Spleen (tissue), 11 donors: ENCODE measurements at regions not wholly inside any gene's neighbourhood (a gene's known extent, or its start where the extent isn't known, plus 50 kb on each side); places are given as distances from the start of the nearest gene placed in this dataset.

Experiments
- DNase-seq: peaks from one replicate; pipeline ENCODE4 v3.0.0-alpha.2; 2020
- H3K27ac ChIP-seq, 8 donors: fragments of 200-600 bp; sonication (generic) in 7 of 8; 1 replicate in 4 of 8; 2 replicates in 4 of 8; pipeline versions ENCODE4 v1.5.0 to v1.8.0; 2016 to 2021; ENCODE audit warnings: inconsistent platforms in 4 of 8, mild to moderate bottlenecking in 4 of 8, moderate library complexity in 1 of 8
- H3K27me3 ChIP-seq, 7 donors: fragments of 200-600 bp; sonication (generic) in 6 of 7; replicated peaks in 1 of 7; 1 replicate in 4 of 7; 2 replicates in 3 of 7; pipeline versions ENCODE4 v1.5.0 to v1.8.0; 2016 to 2021; ENCODE audit warnings: inconsistent platforms in 3 of 7, mild to moderate bottlenecking in 1 of 7
- H3K36me3 ChIP-seq, 6 donors: fragments of 200-600 bp; sonication (generic) in 5 of 6; 1 replicate in 4 of 6; 2 replicates in 2 of 6; pipeline versions ENCODE4 v1.5.0 to v1.8.0; 2016 to 2021; ENCODE audit warnings: inconsistent platforms in 2 of 6
- H3K4me1 ChIP-seq, 6 donors: fragments of 200-600 bp; sonication (generic) in 5 of 6; 1 replicate in 3 of 6; 2 replicates in 3 of 6; pipeline versions ENCODE4 v1.5.0 to v1.8.0; 2016 to 2021; ENCODE audit warnings: inconsistent platforms in 3 of 6
- H3K4me3 ChIP-seq, 8 donors: fragments of 200-600 bp; sonication (generic) in 7 of 8; 1 replicate in 4 of 8; 2 replicates in 4 of 8; pipeline versions ENCODE4 v1.5.0 to v1.8.0; 2016 to 2021; ENCODE audit warnings: inconsistent platforms in 4 of 8, mild to moderate bottlenecking in 4 of 8, moderate library complexity in 2 of 8
- H3K9me3 ChIP-seq, 8 donors: fragments of 200-600 bp; sonication (generic) in 7 of 8; 1 replicate in 4 of 8; 2 replicates in 4 of 8; pipeline versions ENCODE4 v1.5.0 to v1.8.0; 2016 to 2021; ENCODE audit warnings: inconsistent platforms in 4 of 8
- CTCF ChIP-seq, 11 experiments: fragments of 200-600 bp in 7 of 11; fragments of 450-650 bp in 4 of 11; sonication (generic) in 4 of 11; IDR thresholded peaks in 8 of 11; conservative IDR thresholded peaks in 3 of 11; 1 replicate in 7 of 11; 2 replicates in 4 of 11; pipeline versions ENCODE4 v1.4.0 to v1.8.0; 2016 to 2021; ENCODE audit warnings: antibody characterized with exemption in 11 of 11, inconsistent platforms in 4 of 11, mild to moderate bottlenecking in 1 of 11
- POLR2A ChIP-seq, 3 donors: fragments of 450-650 bp; IDR thresholded peaks; one replicate each; pipeline ENCODE4 v1.5.1; 2017; ENCODE audit warnings: antibody characterized with exemption in 3 of 3, mild to moderate bottlenecking in 1 of 3
- POLR2AphosphoS5 ChIP-seq, 3 donors: sonication (generic); formaldehyde crosslinking; IDR thresholded peaks; one replicate each; pipeline ENCODE4 v1.5.1; 2017; ENCODE audit warnings: antibody characterized with exemption in 3 of 3
- WGBS, 5 donors: extraction: QIAGEN DNeasy Blood & Tissue Kit in 3 of 5; methylation state at CpG; one replicate each; pipeline versions ENCODE4 v1.1.5 to v1.1.7; 2013 to 2018; 5-methylcytosine and 5-hydroxymethylcytosine counted together
- intact Hi-C: fragments of 100-400 bp; cut with DNase I; formaldehyde crosslinking; loops from one replicate; pipeline ENCODE4 v1.15.0; 2023; ENCODE audit warnings: low total_unique reads
- donor health status: healthy with polysubstance abuse.
- donor health status: DM: no; HTN: no; CAD: no; lungs with moderate emphysema.
- donor health status: DM: no; HTN: no; CAD: no.
- donor health status: Bipolar disorder and iron deficiency.
- donor health status: healthy.
- donor health status: DM: no; HTN: no; CAD: no.
- donor health status: DM: yes; HTN: yes; CAD: no.

- H3K4me1 ChIP-seq, result no peaks in the 10 kb centered on the region
- no peak overlapping the region for H3K4me3 ChIP-seq
- 77 to 86% (median 79%) methylated on average over 13 of the region's 13 CpGs for WGBS, 5 donors
- TF ChIP-seq CTCF (IDR thresholded peaks at IDR 0.05 in 8 of 11, conservative IDR thresholded peaks at IDR 0.05 in 3 of 11) (no peak), POLR2A (IDR thresholded peaks at IDR 0.05) (no peak), POLR2AphosphoS5 (IDR thresholded peaks at IDR 0.05) (no peak)
- intact Hi-C loops, result no loop called here
- no peak overlapping the region for H3K27ac ChIP-seq
- H3K27me3 ChIP-seq, result peaks cover 0 to 53% (median 0%) of the 10 kb centered on the region in 7 donors
- no peak for DNase-seq
- no peaks in the 10 kb centered on the region for H3K9me3 ChIP-seq
- H3K36me3 ChIP-seq, result no peaks in the 10 kb centered on the region
These were observed 66.8 kb upstream of the SLC25A33 start for GRCh38 chr1:9472386-9473031.

DNA sequence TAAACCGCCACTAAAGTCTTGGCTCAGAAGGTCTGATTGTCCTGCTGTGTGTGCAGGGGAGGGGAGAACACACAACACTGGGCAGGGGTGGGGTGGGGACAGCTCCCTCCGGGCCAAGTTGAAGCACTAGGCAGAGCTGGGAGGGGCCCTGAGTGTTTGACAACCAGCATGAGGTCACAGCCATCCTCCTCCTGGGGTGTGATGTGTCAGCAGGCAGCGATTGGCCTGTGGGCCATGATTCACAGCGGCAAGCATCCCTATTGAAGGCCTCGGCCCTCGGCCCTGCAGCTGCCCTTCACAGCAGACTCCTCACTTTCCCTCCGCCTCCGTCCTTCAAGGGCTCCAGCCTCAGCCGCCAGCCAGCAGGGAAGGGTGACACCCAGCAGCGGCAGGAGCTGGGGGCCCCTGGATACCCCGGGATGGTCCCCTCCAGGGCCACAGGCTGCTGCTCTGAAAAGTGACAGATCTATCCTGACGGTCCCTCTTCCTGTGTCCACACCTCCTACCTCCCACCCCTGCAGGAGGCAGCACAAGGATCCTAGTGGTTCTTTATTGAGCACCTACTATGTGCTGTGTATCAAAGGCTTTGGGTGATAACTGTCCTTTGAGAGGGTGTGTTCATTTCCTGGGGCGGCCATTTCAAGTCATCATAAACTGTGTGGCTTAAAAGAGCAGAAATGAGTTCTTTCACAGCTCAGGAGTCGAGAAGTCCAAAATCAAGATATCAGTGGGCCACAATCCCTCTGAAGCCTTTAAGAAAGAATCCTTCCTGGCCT is 66.0 kb upstream of the SLC25A33 start:
- H3K9me3 ChIP-seq, result no peaks in the 10 kb centered on the region
- intact Hi-C loops, result no loop called here
- H3K4me3 ChIP-seq, result no peak overlapping the region
- no peaks in the 10 kb centered on the region for H3K4me1 ChIP-seq
- 48 to 78% (median 66%) methylated on average over 10 to 14 of the region's 14 CpGs for WGBS, 5 donors
- no peaks in the 10 kb centered on the region for H3K36me3 ChIP-seq
- H3K27ac ChIP-seq, result no peak overlapping the region
- TF ChIP-seq POLR2AphosphoS5 (IDR thresholded peaks at IDR 0.05), result no peak
- TF ChIP-seq CTCF (IDR thresholded peaks at IDR 0.05 in 8 of 11, conservative IDR thresholded peaks at IDR 0.05 in 3 of 11), result no peak
- no peak for TF ChIP-seq POLR2A (IDR thresholded peaks at IDR 0.05)
- H3K27me3 ChIP-seq, result peaks cover 0 to 46% (median 0%) of the 10 kb centered on the region in 7 donors
- DNase-seq, result no peak

DNA sequence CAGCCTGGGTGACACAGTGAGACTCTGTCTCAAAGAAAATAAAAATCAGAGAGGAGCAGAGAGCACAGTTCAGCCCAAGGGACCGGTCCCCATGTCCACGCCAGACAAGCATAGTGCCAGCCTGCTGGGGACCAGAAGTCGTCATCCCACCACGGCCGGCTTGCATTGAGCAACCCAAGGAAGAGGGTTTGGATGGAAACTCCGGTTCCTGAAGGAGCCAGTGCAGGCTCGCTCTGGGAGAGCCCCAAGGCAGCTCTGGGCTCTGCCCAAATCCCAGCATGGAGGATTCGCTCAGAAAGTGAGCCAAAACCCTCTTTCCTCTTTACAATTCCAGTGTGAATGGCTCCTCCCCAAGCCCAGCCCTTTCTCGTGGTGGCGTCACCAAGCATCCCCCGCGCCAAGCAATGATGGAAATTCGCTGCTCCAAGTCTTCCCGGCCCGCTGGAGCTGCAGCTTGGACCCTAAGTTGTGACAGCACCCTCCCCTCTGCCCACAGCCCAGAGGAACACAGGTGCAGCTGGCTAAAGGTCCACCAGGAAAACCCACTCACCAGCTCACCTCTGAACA is 64.1 kb upstream of the SLC25A33 start:
- Histone ChIP-seq H3K9me3 (no peaks in the 10 kb centered on the region), H3K36me3 (no peaks in the 10 kb centered on the region), H3K4me3 (no peak overlapping the region), H3K4me1 (no peaks in the 10 kb centered on the region), H3K27ac (no peak overlapping the region), H3K27me3 (peaks cover 0 to 43% (median 0%) of the 10 kb centered on the region in 7 donors)
- DNase-seq, result no peak
- intact Hi-C loops, result no loop called here
- WGBS, 5 donors, result 69 to 82% (median 73%) methylated on average over 11 to 15 of the region's 15 CpGs
- TF ChIP-seq CTCF (IDR thresholded peaks at IDR 0.05 in 8 of 11, conservative IDR thresholded peaks at IDR 0.05 in 3 of 11) (no peak), POLR2AphosphoS5 (IDR thresholded peaks at IDR 0.05) (no peak), POLR2A (IDR thresholded peaks at IDR 0.05) (no peak)
